Femur (tissue), 1 donor: ENCODE measurements at regions not wholly inside any gene's neighbourhood (a gene's known extent, or its start where the extent isn't known, plus 50 kb on each side); places are given as distances from the start of the nearest gene placed in this dataset.
"Not testable (repeated sequence)": the region's sequence is repeated elsewhere in the genome, so short reads cannot be mapped to it uniquely, and the experiment has no call there.

Experiments
- DNase-seq: peaks from one replicate; pipeline ENCODE4 v3.0.0-alpha.2; 2017

DNA sequence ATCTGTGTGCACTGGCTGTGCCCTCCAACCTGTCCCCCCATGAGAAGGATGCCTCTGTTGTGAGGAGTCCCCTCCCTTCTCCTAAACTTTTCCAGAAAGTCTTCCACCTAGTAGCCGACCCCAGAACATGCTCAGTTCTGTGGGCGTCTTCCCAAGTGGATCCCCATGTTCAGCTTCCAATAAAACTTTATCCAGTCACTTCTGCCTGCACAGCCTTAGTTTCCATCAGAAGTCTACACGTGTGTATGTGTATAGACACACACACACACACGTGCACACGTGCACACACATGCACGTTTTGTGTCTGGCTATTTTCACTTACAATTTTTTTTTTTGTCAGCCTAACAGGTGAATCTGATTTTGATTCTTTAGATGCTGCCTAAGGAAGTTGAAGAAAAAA is 115.1 kb downstream of the RTP5 start:
- DNase-seq = no peak

- not testable (repeated sequence) for DNase-seq
Measured at GRCh38 chr2:241985161-241985985, 115.8 kb downstream of the RTP5 start.

GRCh38 chr2:241985986-241986329 is 116.4 kb downstream of the RTP5 start:
- DNase-seq = no peak

- no peak for DNase-seq
Measured at GRCh38 chr2:241986836-241987641, 117.5 kb downstream of the RTP5 start.

DNA sequence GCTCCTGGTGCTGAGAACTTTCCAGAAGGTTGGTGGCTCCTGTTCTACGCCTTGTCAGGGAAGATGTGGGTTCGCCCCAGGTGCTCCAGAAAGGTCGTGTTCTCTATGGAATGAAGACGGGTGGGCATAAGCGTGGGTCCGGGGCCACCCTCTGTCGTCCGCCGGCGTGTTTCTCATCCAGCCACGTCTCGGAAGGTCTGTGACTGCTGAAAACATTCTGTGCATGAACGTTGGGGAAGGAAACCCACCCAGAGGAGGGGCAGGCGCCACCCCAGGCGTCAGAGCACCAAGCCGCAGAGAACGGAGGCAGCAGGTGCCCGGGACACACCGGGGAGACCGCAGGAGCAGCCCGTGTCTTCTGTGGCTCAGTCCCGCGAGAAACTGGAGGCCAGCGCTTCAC is 118.2 kb downstream of the RTP5 start:
- no peak for DNase-seq

DNA sequence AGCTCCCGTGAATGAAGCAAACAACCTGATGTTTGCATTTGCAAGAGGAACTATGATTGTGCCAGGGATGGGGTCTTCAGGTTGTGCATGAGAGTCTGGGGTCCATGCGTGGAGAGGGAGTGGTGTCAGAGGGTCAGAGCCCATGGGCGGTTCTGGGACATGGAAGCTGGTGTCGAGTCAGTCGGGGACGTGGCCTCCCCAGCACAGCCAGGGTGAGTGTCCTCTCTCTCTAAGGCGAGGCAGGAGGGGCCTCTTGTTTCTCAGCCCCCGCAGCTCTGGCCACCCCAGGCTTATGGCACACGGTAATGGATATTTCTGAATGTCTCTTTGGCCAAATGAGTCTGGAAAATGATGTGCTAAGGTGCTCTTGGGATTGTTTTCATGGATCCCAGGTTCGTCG is 118.6 kb downstream of the RTP5 start:
- no peak for DNase-seq

- no peak for DNase-seq
Measured at GRCh38 chr2:241989074-241989473, 119.5 kb downstream of the RTP5 start.

DNA sequence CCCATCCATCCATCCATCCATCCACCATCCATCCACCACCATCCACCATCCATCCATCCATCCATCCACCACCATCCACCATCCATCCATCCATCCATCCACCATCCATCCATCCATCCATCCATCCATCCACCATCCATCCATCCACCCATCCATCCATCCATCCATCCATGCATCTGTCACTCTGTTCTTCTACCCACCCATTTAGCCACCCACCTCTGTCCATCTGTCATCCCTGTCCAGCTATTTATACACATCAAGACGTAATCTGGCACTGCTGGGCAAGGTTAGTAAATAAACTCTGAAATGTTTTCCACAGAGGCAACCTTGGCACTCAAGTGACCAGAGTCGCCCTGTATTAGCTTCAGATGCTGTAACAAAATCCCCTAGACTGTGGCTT is 120.9 kb downstream of the RTP5 start:
- no peak for DNase-seq

DNA sequence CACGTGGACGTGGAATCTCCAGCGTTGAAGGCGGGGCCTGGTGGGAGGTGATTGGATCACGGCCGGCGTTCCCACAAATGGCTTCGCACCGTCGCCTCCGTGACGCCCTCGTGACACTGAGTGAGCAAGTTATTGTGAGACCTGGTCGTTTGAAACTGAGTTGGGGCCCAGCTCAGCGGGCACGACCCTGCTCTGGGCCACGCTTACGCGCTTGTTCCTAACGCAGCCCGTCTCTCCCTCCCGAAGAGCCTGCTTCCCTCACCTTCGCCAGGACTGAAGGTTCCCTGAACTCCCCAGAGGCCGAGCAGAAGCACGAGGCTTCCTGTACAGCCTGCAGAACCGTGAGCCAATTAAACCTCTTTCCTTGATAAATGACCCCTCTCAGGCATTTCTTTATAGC is 121.8 kb downstream of the RTP5 start:
- DNase-seq = peak; percentile 9

DNA sequence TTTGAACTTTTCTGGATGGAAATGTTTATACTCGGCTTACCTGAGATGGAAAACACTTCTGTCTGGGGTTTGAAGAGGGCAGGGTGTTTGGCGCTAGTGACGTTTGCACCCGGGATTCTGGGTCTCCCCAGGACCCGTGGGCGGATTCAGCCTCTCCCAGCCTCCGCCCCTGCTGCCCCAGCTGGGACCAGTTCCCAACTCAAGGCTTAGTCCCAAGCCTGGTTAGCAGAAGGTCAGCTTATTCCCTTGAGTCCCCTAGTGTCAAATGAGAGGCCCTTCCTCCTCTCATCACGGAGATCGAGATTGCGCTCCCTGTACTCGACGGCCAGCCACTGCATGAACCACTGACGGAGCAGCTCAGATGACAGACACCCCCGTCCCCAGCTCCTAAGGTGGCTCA is 123.2 kb downstream of the RTP5 start:
- no peak for DNase-seq

- DNase-seq = no peak
Measured at GRCh38 chr2:241993386-241994005, 124.0 kb downstream of the RTP5 start.

DNA sequence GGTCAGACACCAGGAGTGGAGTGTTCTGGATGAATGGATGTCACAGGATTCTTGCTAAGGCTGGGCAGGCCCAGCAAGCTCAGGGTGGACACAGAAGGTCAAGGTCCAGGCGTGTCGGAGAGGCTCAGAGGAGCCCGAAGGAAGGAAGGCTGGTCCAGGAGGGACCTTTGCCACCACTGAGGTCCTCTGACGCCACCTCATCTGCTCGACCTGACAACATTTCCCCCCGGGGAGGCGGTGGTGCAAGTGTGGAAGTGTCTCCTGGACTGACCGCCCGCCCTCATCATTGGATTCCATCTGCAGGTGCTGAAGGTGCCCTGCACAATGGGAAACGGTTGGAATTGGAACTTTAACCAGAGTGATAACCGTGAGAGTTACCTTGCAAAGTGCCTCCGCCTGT is 124.6 kb downstream of the RTP5 start:
- peak; percentile 6 for DNase-seq

- no peak for DNase-seq
Measured at GRCh38 chr2:241994556-241995213, 125.2 kb downstream of the RTP5 start.

GRCh38 chr2:241996100-241996499 is 126.6 kb downstream of the RTP5 start:
- peak; percentile 5 for DNase-seq

DNA sequence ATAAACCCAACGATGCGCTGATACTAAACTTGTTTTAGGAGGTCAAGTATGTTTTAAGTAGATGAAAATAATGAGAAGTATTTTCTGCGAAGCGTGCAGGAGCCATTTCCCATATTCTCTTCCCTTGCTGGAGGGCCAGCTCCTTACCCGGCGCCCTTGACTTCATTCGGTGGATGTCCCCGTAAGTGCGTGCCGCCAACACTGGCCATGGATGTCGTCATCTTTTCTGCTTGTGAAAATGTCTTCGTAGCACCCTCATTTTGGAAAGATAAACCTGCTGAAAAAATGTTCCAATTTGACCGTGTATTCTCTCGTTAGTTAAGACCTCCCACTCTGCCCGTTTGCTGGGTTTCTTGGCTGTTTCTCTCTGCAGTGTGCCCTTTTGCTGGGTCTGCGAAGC is 127.5 kb downstream of the RTP5 start:
- no peak for DNase-seq

DNA sequence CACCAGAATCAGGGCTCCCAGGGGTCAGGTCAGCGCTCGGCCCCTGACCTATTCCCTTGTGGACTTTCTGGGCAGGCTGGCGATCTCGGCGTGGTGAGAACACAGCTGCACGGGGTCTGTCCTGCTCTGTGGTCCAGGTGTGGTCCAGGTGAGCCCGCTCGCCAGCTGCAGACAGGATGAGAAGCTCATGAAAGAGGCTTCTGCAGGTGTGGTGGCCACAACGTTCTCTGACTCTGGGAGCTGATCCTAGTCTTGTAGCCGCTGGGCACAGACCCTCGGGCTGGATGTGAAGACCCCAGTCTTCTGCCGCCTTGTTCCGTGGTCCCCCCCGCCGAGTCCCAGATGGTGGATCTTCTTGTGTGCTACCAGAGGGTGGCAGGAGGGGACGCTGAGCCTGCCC is 129.7 kb downstream of the RTP5 start:
- DNase-seq = no peak

- DNase-seq = no peak
Measured at GRCh38 chr2:242001853-242002252, 132.3 kb downstream of the RTP5 start.

GRCh38 chr2:242002944-242003343 is 133.4 kb downstream of the RTP5 start:
- no peak for DNase-seq

- DNase-seq = no peak
Measured at GRCh38 chr2:242004223-242004901, 134.8 kb downstream of the RTP5 start.

DNA sequence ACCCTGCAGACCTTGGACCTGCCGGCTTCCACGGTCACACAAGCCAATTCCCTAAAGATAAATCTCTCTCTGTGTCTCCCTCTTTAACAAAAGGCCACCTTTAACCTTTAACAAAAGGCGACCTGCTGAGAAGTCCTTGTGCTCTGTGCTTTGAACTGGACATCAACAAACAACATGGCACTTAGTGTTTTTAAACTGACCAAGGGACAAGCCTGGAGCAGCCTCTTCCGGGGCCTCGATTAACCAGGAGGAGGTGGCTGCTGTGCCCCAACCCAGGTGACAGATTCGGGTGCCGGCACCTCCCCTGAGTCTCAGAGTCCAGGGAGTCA is 135.3 kb downstream of the RTP5 start:
- no peak for DNase-seq

DNA sequence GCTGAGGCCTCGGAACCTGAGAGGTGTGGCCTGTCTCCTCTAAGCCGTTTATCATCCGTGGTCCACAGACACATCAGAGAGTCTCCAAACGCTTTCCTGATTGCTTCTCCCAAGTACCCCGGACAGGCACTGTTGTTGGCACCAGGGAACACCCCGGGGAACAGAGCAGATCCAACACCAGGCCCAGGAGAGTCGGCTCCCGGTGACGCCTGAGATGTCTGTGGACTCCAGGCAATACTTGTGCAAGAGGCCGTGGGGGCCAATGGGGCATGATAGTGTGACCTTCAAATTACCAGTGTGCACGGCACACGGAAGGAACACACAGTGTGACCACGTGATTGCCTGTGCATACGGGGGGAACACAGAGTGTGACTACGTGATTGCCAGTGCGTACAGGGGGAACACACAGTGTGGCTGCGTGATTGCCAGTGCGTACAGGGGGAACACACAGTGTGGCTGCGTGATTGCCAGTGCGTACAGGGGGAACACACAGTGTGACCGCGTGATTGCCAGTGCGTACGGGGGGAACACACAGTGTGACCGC is 136.6 kb downstream of the RTP5 start:
- not testable (repeated sequence) for DNase-seq

DNA sequence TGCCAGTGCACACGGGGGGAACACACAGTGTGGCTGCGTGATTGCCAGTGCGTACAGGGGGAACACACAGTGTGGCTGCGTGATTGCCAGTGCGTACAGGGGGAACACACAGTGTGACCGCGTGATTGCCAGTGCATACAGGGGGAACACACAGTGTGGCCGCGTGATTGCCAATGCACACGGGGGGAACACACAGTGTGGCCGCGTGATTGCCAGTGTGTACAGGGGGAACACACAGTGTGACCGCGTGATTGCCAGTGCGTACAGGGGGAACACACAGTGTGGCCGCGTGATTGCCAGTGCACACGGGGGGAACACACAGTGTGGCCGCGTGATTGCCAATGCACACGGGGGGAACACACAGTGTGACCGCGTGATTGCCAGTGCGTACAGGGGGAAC is 139.4 kb downstream of the RTP5 start:
- not testable (repeated sequence) for DNase-seq

GRCh38 chr2:242009846-242010245 is 140.3 kb downstream of the RTP5 start:
- DNase-seq = not testable (repeated sequence)
